GM21423 (cell line): ENCODE measurements at regions not wholly inside any gene's neighbourhood (a gene's known extent, or its start where the extent isn't known, plus 50 kb on each side); places are given as distances from the start of the nearest gene placed in this dataset.

Source experiments
- ATAC-seq: cut with Tn5 transposase; IDR thresholded peaks from one replicate; pipeline ENCODE4 v1.9.1; 2021; ENCODE audit warnings: mild to moderate bottlenecking, moderate library complexity; ENCODE audit not compliant: unreplicated experiment

DNA sequence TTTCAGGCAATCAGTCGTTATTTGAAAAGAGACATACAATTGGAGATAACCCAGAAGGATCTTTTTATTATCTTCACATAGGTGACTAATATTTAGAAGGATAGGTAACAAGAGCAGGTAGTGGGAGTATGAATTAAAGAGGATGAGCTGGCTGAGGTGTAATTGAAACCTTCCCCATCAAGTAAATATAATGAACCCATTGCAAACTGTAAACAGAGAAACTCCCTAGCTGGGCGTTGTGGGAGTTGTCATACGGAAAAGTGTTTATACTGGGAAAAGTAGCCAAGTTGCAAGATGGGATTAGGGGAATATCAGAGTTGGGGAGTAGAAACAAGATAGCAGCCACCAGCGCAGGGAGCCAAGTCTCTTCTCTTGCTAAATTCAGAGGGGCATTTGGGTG, 448.4 kb downstream of the COG6 start:
- ATAC-seq, result no peak

DNA sequence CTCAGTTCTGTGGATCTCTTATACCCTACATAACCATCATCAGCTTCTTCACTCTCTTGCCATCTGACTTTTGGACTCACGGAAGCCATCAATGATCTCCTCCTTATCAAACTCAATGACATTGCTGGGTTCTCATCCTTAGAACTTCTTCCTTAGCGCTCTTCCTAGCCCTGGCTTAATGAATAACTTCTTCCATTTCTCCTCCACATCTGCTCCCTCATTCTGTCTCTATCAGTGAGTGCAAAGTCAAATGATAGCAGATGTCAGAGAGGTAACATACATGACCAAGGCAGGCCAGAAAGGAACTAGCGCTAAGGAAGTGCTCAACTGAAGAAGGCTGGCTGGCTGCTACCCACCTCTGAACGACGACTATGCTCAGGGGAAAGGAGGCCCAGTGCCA, 449.8 kb downstream of the COG6 start:
- ATAC-seq, result no peak

DNA sequence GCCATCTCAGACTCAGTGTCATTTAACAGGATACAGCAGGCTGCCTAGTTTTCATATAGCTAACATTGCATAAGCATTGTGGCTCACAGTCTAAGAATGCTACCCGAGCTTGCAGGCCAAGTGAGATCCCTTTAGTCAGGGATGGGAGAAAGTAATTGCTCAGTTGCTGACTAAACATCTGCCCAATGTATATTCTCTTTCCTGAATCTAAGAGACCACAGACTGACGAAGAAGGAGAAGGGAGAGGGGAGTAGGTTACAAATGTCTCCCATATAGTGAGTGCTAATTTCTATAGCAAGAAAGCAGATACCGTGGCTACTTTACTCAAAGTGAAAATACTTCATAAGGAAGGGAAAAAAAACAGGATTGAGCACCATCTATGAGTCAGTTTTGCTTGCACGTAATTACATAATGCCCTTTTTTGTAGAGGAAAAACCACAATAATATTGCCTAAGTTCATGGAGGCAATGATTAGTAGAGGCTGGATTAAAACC, 453.9 kb downstream of the COG6 start:
- no peak for ATAC-seq

DNA sequence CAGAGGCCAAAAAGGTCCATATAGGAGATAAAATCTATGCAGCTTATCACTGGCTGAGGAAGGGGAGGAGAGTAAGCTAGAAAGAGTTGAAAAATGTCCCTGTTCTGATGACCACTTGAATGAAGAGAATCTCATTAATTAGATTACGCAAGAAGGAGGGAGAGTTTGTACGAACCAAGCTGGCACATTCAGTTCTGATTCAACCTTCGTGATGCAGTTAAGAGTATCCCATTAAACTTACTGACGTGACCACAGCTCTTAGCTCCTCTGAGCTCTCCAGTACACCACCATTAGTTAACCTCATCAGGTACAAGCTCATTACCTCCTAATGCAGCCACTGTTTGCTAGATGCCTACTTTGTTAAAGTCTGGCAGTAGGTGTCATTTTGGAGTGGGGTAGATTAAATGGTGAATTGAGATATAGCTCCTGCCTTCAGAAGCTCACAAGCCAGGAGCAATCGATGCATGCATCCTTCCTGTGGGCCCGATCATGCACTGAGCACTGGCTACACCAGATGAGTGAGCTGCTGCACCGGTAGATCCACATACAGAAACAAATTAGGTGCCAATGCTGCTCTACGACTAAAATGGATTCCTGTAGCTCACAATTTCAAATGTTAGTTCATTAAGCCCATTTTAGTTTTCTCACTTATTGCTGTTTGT, 458.3 kb downstream of the COG6 start:
- no peak for ATAC-seq

DNA sequence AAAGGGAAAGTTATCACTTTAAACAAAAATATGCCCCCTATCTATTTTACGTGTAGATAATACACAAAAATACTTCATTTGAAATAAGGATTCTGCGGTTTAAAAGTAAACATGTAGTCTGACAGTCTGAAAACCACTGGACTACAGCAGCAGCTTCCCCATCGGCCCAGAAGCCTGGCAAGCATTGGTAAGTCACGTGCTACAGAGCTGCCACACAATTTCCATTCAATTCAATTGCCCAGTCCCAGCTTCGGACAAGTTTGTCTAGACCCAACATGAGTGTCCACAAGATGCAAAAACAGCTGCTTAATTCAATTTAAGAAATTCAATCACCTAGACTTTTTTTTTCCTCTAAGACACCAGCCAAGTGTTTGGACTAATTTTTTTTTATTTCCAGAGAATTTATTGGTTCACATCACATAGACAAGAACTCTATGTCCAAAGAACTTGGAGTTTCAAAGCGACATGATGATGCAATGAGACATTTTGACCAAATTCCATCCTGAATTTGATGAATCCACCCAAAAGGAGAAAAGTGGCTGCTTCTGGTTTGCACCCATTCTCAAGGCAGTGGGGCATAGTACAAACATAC, 458.9 kb downstream of the COG6 start:
- ATAC-seq, result no peak

DNA sequence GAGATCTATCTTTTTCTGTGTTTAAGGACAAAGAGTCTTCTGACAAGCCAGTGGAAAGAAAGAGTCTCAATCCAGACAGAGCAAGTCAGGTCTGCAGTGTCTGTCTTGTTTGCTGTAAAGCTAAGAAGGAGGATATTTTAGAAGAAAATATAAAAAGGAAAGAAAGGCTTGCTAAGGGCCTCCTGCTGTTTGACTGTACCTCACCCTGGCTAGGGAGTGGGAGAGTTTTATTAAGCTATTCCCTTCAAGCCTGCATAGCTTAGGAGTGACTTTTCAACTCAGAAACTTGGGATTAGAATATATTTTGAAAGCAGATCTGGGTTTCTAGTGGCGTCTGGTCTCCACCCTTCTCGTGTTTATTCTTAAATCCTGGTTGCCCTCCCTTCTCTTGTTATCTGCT, 460.0 kb downstream of the COG6 start:
- ATAC-seq, result no peak

DNA sequence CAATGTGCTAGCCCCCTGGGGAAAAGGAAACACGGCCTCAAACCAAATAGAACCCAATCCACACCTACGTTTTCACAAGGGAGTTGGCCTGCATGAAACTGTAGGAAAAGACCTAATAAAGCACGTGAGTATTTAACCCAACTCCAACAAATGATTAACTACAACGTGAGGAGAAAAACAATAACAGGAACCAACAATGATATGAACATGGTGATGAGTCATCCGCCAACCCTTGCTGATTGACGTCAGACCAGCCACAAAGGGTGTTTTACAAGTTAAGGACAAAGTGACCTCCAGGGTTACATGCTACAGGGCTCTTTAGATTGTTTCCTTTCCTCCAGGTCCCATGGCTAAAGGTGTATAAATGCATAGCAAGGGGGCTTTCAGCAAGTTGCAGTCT, 460.5 kb downstream of the COG6 start:
- peak; percentile 95 for ATAC-seq

DNA sequence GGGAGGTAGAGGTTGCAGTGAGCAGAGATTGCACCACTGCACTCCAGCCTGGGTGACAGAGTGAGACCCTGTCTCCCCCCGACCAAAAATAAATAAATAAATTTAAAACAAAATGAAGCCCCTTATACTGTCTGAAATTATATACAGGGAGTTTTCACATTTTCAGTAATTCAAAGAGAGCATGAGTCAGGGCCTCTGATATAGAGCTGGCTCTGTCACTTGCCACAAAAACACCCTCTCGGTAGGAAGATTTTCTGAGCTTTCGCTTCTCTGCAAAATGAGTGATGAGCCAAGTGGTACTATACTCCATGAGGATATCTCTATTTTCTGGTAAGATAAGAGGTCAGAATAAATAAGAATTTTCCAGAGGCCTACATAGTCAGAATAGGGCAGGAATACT, 462.9 kb downstream of the COG6 start:
- ATAC-seq, result no peak

DNA sequence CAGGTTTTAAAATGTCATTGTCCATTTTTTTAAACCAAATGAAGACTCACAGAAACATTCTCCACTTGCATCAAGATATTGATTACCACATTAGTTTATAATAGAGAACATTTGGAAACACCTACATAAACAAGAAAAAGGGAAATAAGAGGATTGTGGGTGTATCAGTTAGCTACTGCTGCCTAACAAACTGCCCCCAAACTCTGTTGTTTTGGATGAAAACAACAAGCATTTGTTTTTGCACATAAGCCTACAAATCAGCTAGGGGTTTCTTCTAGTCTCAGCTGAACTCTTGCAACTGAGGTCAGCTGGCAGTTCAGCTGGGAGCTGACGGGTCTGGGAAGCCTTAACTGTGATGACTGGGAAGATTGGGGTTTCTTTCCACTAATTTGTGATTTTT, 464.4 kb downstream of the COG6 start:
- no peak for ATAC-seq

DNA sequence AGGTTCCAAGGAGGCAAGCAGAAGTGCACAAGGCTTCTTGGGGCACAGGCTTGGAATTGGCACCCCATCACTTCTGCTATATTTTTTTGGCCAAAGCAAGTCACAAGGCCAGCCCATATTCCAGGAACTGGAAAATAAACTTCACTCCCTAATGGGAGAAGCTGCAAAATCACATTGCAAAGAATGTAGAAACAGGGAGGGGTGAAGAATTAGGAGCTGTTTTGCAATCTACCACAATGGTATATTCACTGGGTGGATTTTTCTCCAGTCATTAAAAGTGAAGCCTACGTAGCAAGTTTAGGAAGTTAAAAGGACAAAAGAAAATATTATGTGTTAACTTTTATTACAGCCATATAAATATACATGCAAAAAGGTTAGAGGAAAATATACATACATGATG, 464.8 kb downstream of the COG6 start:
- ATAC-seq, result no peak

DNA sequence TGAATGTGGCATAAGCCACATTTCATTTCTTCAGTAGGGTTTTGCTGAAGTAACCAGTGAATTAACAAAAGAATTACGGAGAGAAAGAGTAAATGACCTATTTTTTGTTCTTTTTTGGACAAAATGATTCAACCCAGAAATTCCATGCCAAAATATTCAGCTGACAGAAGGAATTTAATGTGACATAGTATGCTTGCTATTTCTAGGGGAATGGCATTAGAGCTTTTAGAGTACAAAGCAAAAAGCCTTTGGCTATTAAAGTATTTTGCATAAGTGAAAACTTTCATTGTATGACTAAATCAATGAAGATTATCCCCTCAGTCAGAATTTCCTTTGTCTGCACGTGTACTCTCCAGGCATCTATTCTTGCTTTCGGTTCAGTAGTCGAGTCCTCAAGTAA, 465.3 kb downstream of the COG6 start:
- no peak for ATAC-seq

DNA sequence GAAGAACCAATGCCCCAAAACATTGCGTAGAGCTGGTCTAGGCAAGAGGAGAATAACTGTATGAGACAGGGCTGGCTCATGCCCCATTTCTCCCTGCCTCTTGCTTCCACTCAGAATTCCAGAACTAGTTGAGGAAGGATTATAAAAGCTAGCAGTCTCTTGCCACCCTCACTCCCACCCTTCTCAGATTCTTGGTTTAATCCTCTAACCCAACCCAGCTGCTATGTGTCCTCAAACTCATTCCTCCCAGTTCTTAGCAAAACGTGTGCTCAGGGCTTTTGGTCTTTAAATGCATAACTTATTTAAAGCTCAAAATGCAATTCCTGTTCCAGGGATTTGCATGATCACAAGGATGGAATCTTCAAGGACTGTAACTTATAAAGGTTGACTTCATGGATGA, 466.3 kb downstream of the COG6 start:
- no peak for ATAC-seq

DNA sequence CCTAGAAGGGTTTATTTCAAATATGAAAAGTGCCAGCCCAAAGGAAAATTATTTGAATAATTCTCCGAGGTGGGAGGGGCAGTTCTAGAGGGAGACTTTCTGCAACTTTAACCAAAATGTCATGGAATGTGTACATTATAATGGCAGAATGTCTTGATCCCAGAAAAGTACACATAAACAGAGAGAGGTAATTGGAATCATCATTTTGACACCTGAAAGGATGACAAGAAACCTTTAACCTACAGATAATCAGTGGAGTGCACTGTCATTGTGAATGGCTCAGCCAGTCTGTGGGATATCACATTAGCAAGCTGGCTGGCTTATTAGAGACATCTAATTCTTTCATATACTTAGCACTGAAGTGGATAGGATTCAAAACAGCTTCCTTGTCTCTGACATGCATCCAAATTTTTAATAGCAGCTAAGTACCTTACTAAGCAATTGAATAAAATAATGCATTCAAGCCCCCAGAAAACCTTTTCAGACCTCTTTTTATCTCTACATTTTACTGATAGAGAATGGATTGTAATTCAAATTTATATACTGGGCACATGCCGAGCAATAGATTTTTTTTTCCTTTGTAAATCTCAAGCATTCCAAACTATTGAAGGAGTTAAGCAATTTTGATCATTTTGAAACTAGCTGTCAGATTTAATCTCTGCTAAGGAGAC, 468.6 kb downstream of the COG6 start:
- ATAC-seq, result no peak

DNA sequence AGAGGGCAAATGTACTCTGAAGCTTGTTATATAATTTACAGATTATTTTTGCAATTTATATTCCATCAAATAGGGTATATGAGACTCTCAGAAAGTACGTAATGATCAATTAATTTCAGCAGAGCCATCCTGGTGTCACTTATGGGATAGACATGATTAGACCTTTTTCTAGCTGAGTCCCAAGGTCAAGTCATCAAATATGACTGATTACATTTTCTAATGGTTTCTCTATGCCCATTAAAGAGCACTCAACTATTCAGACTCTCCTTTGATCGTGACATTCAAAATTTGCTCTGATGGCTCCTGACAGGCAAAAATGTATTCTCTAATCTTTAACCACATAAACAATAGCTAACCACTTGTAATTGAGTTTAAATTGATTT, 469.2 kb downstream of the COG6 start:
- no peak for ATAC-seq

DNA sequence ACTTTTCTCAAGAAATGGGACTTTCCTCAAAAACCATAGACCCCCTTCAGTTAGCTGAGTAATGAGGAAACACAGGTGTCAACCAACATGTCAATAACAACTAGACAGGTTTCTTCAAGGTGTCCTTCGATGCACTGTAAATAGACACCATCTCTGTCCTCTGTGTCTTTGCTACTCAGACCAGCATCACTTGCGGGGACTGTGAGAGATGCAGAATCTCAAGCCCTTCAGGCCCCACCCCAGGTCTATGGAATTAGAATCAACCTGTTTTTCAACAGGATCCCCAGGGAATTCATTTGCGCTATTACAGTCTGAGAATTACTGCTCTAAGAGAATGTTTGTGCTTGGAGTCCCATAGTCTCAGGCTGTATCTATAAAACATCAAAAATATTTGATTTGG, 469.9 kb downstream of the COG6 start:
- no peak for ATAC-seq

DNA sequence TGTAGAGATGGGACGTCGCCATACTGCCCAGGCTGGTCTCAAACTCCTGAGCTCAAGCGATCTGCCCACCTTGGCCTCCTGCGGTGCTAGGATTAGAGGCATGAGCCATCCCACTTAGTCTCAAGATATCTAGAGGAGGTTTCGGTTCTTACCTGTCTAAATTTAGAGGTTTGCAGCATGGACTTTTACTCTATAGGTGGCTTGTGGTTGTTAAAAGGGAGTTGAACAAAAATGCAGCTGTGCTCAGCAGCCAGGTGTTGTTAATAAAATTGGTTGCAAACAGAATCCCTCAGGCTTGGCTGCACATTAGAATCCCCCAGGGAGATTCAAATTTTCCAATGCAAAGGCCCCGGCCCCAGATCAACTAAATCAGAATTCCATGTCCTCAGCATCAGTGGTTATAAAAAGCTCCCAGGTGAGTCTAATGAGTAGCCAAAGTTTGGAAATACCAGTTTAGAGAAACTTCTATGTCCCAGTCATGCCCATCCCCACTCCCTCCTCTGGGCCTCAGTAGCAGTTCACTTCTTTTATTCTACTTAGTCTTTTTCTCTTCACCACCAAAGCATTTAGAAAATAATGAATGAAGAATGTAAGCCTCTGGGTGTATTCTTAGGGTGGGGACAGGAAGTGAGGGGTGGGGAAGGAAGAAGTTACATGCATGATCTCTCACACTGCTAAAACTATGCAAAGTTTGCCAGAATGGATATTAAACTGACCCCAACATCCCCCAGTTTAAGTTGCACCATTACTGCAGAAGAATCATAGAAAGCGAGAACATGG, 471.0 kb downstream of the COG6 start:
- no peak for ATAC-seq

DNA sequence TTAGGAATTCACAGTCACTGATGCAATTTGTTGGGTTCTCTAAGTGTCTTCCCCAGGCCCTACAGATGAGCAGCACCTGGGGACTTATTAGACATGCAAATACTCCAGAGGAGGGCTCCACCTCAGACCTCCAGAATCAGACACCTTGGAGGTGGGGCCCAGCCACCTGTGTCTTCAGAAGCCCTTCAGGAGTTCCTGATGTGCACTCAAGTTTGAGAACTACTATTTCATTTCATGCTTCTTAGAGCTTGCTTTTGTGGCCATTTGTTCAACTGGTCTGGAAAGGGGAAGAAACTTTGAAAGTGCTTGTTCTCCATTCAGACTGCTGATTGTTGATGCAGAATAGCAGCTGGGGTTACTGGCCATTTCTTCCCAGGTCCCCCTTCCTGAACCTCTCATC, 472.0 kb downstream of the COG6 start:
- no peak for ATAC-seq

DNA sequence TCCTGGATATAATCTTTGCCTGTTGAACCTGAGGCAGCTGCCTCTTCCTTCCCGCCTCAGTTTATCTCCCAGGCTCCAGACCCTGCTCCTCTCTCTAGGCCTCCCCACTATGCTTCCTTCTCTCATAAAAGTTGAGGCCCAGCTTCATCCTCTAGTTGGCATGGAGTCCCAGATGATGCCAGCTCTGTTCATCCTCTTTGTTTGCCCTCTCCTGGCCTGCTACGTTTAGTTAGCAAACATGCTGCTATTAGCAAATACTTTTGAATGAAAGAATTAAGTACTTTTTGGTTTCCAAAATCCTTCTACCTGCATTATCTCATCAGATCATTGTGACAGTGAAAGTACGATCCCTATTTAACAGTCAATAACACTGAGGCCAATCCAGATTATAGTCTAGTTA, 472.5 kb downstream of the COG6 start:
- no peak for ATAC-seq

DNA sequence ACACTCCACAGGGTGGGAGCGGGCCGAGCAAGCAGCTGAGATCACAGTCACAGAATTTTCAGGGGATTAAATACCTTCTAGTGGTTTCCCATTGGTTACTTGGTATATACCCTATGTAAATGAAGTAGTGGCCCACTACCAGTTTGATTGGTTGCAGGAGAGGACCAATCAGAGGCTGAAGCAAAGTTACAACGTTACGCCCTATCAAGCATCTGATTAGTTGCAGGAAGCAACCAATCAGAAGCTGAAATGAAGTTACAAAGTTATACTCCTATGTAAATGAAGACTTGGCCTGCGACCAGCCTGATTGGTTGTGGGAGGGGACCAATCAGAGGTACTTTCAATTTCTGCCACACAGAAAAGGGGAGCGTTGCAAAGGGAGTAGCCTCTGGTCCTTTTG, 474.0 kb downstream of the COG6 start:
- ATAC-seq, result no peak

DNA sequence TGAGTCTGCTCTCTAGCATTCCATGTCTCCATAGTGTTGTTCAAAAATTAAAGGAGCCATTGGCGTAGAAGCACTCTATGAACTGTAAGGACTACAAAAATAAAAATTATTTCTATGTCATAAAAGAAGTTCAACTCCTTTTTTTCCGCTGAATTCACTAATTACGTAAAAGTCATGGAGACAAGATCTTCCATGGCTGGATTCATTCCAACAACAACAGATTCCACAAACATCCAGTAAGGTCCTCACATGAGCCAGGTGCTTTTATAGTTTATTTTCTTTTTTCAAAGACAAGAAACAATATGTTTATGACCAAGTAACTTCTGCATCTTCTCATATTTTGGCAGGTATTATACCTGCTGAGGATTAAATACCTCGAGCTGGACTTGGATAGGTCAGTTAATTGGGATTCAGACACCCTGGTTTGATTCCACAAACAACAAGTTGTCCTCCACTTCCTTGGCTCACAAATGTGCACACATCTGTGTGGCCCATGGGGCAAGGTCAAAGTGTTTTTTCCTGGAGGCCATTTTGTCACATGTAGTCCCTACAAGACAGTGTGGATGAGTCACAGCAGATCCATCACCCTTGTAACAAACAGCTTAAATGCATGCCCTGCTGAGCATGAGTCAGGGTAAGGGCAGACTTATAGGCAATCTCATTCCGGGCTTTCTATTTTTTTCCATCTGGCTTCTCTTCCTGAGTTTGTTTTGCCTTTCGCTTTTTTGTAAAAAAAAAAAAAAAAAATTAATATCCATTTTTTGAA, 475.6 kb downstream of the COG6 start:
- no peak for ATAC-seq

DNA sequence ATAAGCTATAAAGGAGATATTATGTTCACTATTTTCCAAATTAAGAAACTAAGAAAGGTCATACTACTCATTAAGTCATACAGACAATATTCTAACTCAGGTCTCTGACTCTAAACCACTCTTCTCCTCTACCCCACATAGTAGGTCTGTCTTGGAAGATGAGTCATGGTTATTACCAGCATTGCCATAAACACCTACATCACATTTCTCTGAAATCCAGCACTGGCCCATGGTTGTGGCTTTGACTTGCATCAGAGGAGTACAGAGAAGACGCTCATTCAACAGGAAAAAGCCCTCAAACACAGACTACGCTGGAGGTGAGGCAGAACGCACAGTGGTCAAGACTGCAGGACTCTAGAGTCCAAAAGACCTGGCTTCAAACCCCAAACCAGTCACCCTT, 476.8 kb downstream of the COG6 start:
- no peak for ATAC-seq
